DND-41 (cell line): ENCODE measurements at regions not wholly inside any gene's neighbourhood (a gene's known extent, or its start where the extent isn't known, plus 50 kb on each side); places are given as distances from the start of the nearest gene placed in this dataset.

Experiments
- EZH2 ChIP-seq: IDR thresholded peaks from 3 replicates; pipeline ENCODE4 v1.6.1; 2012; ENCODE audit warnings: borderline replicate concordance, low read depth, mild to moderate bottlenecking, moderate library complexity, low read length, inconsistent platforms; ENCODE audit not compliant: severe bottlenecking
- TF ChIP-seq, protein P1 (sequence below): IDR thresholded peaks from 2 replicates; pipeline ENCODE4 v1.5.1; 2012; ENCODE audit warnings: borderline replicate concordance, low read length, moderate library complexity, mild to moderate bottlenecking; ENCODE audit not compliant: poor library complexity, severe bottlenecking; ENCODE audit errors: extremely low read depth

DNA sequence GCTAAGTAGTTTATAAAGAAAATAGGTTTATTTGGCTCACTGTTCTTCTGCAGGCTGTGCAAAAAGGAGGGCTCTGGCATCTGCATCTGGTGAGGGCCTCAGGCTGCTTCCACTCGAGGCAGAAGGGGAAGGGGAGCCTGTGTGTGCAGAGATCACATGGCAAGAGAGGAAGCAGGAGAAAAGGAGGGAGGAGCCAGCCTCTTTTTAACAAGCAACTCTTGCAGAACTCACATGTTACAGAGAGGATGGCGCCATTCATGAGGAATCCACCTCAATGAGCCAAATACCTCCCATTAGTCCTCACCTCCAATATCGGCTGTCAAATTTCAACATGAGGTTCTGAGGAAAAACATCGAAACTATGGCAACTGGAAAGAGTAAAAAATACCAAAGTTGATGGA is 666.6 kb upstream of the SLC35B3 start:
- no peak for TF ChIP-seq EZH2
- TF ChIP-seq, protein P1, sequence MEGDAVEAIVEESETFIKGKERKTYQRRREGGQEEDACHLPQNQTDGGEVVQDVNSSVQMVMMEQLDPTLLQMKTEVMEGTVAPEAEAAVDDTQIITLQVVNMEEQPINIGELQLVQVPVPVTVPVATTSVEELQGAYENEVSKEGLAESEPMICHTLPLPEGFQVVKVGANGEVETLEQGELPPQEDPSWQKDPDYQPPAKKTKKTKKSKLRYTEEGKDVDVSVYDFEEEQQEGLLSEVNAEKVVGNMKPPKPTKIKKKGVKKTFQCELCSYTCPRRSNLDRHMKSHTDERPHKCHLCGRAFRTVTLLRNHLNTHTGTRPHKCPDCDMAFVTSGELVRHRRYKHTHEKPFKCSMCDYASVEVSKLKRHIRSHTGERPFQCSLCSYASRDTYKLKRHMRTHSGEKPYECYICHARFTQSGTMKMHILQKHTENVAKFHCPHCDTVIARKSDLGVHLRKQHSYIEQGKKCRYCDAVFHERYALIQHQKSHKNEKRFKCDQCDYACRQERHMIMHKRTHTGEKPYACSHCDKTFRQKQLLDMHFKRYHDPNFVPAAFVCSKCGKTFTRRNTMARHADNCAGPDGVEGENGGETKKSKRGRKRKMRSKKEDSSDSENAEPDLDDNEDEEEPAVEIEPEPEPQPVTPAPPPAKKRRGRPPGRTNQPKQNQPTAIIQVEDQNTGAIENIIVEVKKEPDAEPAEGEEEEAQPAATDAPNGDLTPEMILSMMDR: no peak
